Tibial nerve (tissue), 4 donors: ENCODE measurements at regions not wholly inside any gene's neighbourhood (a gene's known extent, or its start where the extent isn't known, plus 50 kb on each side); places are given as distances from the start of the nearest gene placed in this dataset.

ENCODE experiments used
- CTCF ChIP-seq, 5 experiments: fragments of 200-600 bp in 3 of 5; fragments of 450-650 bp in 2 of 5; sonication (generic) in 3 of 5; IDR thresholded peaks; one replicate each; pipeline ENCODE4 v1.5.1; 2016 to 2019; ENCODE audit warnings: antibody characterized with exemption in 5 of 5, mild to moderate bottlenecking in 3 of 5, moderate library complexity in 2 of 5
- EP300 ChIP-seq, 2 donors: sonication (generic); formaldehyde crosslinking; IDR thresholded peaks; one replicate each; pipeline ENCODE4 v1.6.1; 2017; ENCODE audit warnings: antibody characterized with exemption in 2 of 2, mild to moderate bottlenecking in 1 of 2
- POLR2A ChIP-seq, 2 donors: fragments of 450-650 bp; IDR thresholded peaks; one replicate each; pipeline ENCODE4 v1.6.1; 2017; ENCODE audit warnings: antibody characterized with exemption in 2 of 2, mild to moderate bottlenecking in 2 of 2, moderate library complexity in 2 of 2

- no peak for TF ChIP-seq CTCF (IDR thresholded peaks at IDR 0.05)
- no peak for TF ChIP-seq POLR2A (IDR thresholded peaks at IDR 0.05)
- TF ChIP-seq EP300 (IDR thresholded peaks at IDR 0.05): no peak
Observed at GRCh38 chr16:5354645-5355044, 257.1 kb upstream of the EEF2KMT start.
